Activated CD8-positive, alpha-beta memory T cell treated with anti-CD3 and anti-CD28 coated beads, Interleukin-2, amount 10 ng/mL, durations not matched to agents 7 days and 5 days (primary cell): ENCODE measurements at regions not wholly inside any gene's neighbourhood (a gene's known extent, or its start where the extent isn't known, plus 50 kb on each side); places are given as distances from the start of the nearest gene placed in this dataset.

ENCODE experiments used
- ATAC-seq: fragments of 150-1000 bp; cut with Tn5 transposase; one replicate; pipeline ENCODE4 v1.10.0; 2021; ENCODE audit warnings: moderate library complexity
- CTCF ChIA-PET: fragments of 350-600 bp; sonication (Branson Sonifier 250); formaldehyde crosslinking; loops from one replicate; lab custom pipeline; 2021; ENCODE audit warnings: antibody characterized with exemption; lab: Charles Lee
- DNase-seq: peaks from one replicate; pipeline ENCODE4 v3.0.0-alpha.2; 2020
- H3K27ac Mint-ChIP-seq: one replicate; pipeline ENCODE4 v1.8.0; 2021; ENCODE audit warnings: mild to moderate bottlenecking, mixed read lengths
- H3K27me3 Mint-ChIP-seq: one replicate; pipeline ENCODE4 v1.8.0; 2021; ENCODE audit warnings: mixed read lengths
- H3K36me3 Mint-ChIP-seq: one replicate; pipeline ENCODE4 v1.8.0; 2021; ENCODE audit warnings: mild to moderate bottlenecking, mixed read lengths
- H3K4me1 Mint-ChIP-seq: one replicate; pipeline ENCODE4 v1.8.0; 2021; ENCODE audit warnings: mixed read lengths
- H3K4me3 Mint-ChIP-seq: one replicate; pipeline ENCODE4 v1.8.0; 2021; ENCODE audit warnings: mild to moderate bottlenecking, moderate library complexity, mixed read lengths
- H3K9me3 Mint-ChIP-seq: one replicate; pipeline ENCODE4 v1.8.0; 2022; ENCODE audit warnings: low read depth, mixed read lengths

DNA sequence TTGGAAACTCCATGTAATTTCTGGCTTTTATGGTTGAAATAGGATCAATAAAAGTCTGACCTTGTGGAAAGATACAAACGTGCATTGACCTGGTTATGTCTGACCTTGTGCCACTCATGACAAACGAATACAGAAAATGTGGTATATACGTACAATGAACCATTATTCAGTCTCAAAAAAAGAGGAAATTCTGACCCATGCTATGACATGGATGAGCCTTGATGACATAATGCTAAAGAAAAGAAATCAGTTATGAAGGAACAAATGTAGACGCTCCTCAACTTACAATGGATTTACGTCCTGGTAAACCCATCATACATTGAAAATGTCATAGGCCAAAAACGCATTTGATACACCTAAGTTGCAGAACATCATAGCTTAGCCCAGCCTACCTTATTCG lies 309.7 kb upstream of the SULF2 start:
- peaks cover 2% of the 10 kb centered on the region for H3K27me3 Mint-ChIP-seq
- CTCF ChIA-PET, result no interaction called here
- no peak for ATAC-seq
- no peaks in the 10 kb centered on the region for H3K4me1 Mint-ChIP-seq
- no peak overlapping the region for H3K27ac Mint-ChIP-seq
- no peaks in the 10 kb centered on the region for H3K36me3 Mint-ChIP-seq
- H3K9me3 Mint-ChIP-seq, result no peaks in the 10 kb centered on the region
- no peak overlapping the region for H3K4me3 Mint-ChIP-seq
- DNase-seq, result no peak

GRCh38 chr20:48094196-48094749 lies 309.0 kb upstream of the SULF2 start:
- CTCF ChIA-PET, result no interaction called here
- Mint-ChIP-seq H3K4me3 (no peak overlapping the region), H3K27me3 (peaks cover 6% of the 10 kb centered on the region), H3K9me3 (no peaks in the 10 kb centered on the region), H3K27ac (no peak overlapping the region), H3K36me3 (no peaks in the 10 kb centered on the region), H3K4me1 (no peaks in the 10 kb centered on the region)
- ATAC-seq (no peak), DNase-seq (no peak)

DNA sequence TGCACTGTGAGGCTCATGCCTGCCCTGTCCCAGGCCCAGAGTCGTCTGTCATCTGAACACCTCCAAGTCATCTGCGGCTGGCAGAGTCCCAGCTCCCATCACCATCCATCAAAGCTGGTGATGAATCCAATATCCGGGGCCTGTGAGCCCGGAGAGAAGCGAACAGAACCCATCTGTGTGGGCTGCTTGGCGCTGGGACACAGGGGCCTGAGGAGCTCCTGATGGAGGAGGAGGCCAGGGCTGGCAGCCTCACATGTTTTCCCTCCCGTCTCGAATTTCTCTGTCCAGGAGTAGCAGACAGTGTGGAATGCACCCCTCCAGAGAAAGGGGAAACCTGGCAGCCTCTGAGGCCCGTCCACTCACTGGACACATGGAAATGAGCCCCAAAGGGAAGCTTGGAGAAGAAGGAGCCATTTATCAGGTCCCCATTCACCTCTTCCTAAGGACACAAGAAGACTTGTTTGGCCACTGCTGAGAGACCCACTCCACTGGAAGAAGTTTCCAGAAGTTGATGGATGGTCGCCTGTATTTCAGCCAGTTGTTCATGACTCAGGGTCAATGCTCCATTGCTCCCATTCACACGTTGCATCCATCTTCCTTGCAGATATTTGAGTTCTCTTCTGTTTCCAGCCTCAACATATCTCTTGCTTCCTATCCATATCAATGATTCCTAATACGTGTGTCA lies 307.5 kb upstream of the SULF2 start:
- Mint-ChIP-seq H3K27ac (no peak overlapping the region), H3K9me3 (no peaks in the 10 kb centered on the region), H3K4me3 (no peak overlapping the region), H3K36me3 (no peaks in the 10 kb centered on the region), H3K27me3 (peaks cover 6% of the 10 kb centered on the region), H3K4me1 (no peaks in the 10 kb centered on the region)
- DNase-seq (no peak), ATAC-seq (no peak)
- CTCF ChIA-PET, result no interaction called here

DNA sequence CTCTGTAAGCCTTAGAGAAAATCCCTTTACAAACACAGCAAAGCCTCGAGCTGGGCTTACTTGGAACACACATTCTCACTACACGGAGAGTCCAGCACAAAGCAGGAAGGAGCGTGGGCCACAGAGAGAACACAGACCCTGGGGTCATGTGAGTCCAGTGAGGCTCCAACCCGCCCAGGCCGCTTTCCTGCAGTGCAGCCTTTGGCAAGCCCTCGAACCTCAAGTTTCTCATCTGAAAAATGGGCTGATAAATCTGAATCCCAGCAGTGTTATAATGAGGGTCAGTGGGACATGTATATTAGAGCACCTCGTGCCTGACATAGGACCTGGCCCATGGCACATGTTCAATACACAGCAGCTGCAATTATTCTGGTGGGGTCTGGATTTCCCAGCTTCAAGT lies 305.5 kb upstream of the SULF2 start:
- Mint-ChIP-seq H3K4me3 (no peak overlapping the region), H3K4me1 (no peaks in the 10 kb centered on the region), H3K27me3 (peaks cover 6% of the 10 kb centered on the region), H3K9me3 (no peaks in the 10 kb centered on the region), H3K27ac (no peak overlapping the region), H3K36me3 (no peaks in the 10 kb centered on the region)
- ATAC-seq (no peak), DNase-seq (no peak)
- CTCF ChIA-PET, result interaction anchor here (1.2 kb wide), 1 partner anchor 530 kb away, joined by 3 read pairs; no protein-coding TSS in a partner anchor

DNA sequence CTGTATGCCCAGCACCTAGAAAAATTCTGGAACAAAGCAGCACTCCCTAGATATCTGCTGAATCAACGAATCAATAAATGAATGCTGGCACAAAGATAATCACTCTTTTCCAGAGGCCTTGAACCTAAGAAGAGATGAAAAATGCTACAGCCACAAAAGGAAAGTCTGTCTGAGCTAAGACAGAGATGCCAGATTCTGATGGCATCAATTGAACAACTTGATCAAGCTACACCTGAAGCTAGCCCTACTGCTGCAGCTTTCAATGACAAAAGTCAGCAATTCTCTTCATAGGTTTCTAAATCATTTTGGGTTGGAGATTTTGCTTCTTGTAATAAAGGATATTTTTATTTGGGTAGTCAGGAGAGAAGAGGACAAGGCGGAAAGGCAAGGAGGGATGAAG lies 305.0 kb upstream of the SULF2 start:
- Mint-ChIP-seq H3K36me3 (no peaks in the 10 kb centered on the region), H3K4me3 (no peak overlapping the region), H3K9me3 (no peaks in the 10 kb centered on the region), H3K4me1 (no peaks in the 10 kb centered on the region), H3K27me3 (peaks cover 6% of the 10 kb centered on the region), H3K27ac (no peak overlapping the region)
- DNase-seq (no peak), ATAC-seq (no peak)
- CTCF ChIA-PET, result interaction anchor here (1.2 kb wide), 1 partner anchor 530 kb away, joined by 3 read pairs; no protein-coding TSS in a partner anchor

DNA sequence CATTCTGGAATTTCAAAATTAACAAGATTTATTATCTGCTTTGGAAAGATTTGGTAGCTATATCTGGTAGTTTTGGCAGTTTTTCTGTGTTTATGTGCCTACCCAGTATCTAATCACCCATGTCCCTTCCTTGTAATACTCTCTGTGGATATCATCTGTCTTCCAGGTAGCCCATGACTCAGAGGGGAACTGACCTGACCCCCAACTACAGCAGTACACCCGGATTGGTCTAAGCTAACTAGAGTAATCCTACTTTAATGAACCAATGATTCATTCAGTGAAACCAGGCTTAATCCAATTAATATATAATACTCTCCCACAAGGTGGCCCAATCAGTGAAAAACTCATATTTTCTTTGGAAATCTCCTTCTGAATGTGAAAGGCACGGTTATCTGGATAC lies 295.3 kb upstream of the SULF2 start:
- CTCF ChIA-PET, result no interaction called here
- DNase-seq, result no peak
- H3K4me3 Mint-ChIP-seq, result no peak overlapping the region
- peaks cover 4% of the 10 kb centered on the region for H3K9me3 Mint-ChIP-seq
- ATAC-seq, result no peak
- peaks cover 3% of the 10 kb centered on the region for H3K27me3 Mint-ChIP-seq
- no peaks in the 10 kb centered on the region for H3K4me1 Mint-ChIP-seq
- no peak overlapping the region for H3K27ac Mint-ChIP-seq
- no peaks in the 10 kb centered on the region for H3K36me3 Mint-ChIP-seq

- H3K4me1 Mint-ChIP-seq, result no peaks in the 10 kb centered on the region
- H3K4me3 Mint-ChIP-seq, result no peak overlapping the region
- CTCF ChIA-PET, result no interaction called here
- peaks cover 3% of the 10 kb centered on the region for H3K27me3 Mint-ChIP-seq
- no peak overlapping the region for H3K27ac Mint-ChIP-seq
- peaks cover 4% of the 10 kb centered on the region for H3K9me3 Mint-ChIP-seq
- DNase-seq, result no peak
- no peak for ATAC-seq
- no peaks in the 10 kb centered on the region for H3K36me3 Mint-ChIP-seq
Observed at GRCh38 chr20:48079028-48079427, 293.7 kb upstream of the SULF2 start.

DNA sequence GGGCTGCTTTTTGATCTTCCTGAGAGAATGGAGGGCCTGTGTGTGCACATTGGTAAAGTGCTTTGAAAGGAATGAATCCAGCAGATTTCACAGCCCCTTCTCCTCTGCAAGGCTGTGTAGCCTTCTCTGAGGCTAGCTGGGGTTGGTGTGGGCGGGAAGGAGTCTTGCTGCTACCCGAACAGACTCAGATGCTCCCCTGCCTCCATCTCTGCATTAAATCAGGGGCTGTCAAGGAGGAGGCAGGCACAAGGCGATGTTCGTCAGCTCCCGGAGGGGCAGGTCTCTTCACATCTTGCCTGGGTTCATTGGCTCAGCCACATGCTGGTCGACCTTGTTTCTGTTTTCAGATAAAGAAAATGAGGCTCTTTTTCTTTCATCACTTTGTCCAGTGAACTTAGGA lies 291.5 kb upstream of the SULF2 start:
- H3K27ac Mint-ChIP-seq, result no peak overlapping the region
- no peak overlapping the region for H3K4me3 Mint-ChIP-seq
- no peaks in the 10 kb centered on the region for H3K4me1 Mint-ChIP-seq
- H3K27me3 Mint-ChIP-seq, result peaks cover 3% of the 10 kb centered on the region
- CTCF ChIA-PET, result no interaction called here
- no peaks in the 10 kb centered on the region for H3K36me3 Mint-ChIP-seq
- no peaks in the 10 kb centered on the region for H3K9me3 Mint-ChIP-seq
- DNase-seq (no peak), ATAC-seq (no peak)

GRCh38 chr20:48076247-48076646 lies 291.0 kb upstream of the SULF2 start:
- H3K9me3 Mint-ChIP-seq, result no peaks in the 10 kb centered on the region
- no peak overlapping the region for H3K4me3 Mint-ChIP-seq
- DNase-seq (no peak), ATAC-seq (no peak)
- no peaks in the 10 kb centered on the region for H3K4me1 Mint-ChIP-seq
- CTCF ChIA-PET, result no interaction called here
- no peaks in the 10 kb centered on the region for H3K36me3 Mint-ChIP-seq
- H3K27ac Mint-ChIP-seq, result no peak overlapping the region
- peaks cover 3% of the 10 kb centered on the region for H3K27me3 Mint-ChIP-seq

- ATAC-seq (no peak), DNase-seq (no peak)
- Mint-ChIP-seq H3K4me3 (no peak overlapping the region), H3K4me1 (no peaks in the 10 kb centered on the region), H3K27ac (no peak overlapping the region), H3K9me3 (no peaks in the 10 kb centered on the region), H3K36me3 (no peaks in the 10 kb centered on the region), H3K27me3 (peaks cover 5% of the 10 kb centered on the region)
- CTCF ChIA-PET, result no interaction called here
Observed at GRCh38 chr20:48075591-48076174, 290.4 kb upstream of the SULF2 start.

- Mint-ChIP-seq H3K9me3 (no peaks in the 10 kb centered on the region), H3K4me3 (no peak overlapping the region), H3K4me1 (no peaks in the 10 kb centered on the region), H3K27me3 (peaks cover 13% of the 10 kb centered on the region), H3K27ac (no peak overlapping the region), H3K36me3 (no peaks in the 10 kb centered on the region)
- DNase-seq (no peak), ATAC-seq (no peak)
- CTCF ChIA-PET, result no interaction called here
Observed at GRCh38 chr20:48070991-48071652, 285.8 kb upstream of the SULF2 start.

DNA sequence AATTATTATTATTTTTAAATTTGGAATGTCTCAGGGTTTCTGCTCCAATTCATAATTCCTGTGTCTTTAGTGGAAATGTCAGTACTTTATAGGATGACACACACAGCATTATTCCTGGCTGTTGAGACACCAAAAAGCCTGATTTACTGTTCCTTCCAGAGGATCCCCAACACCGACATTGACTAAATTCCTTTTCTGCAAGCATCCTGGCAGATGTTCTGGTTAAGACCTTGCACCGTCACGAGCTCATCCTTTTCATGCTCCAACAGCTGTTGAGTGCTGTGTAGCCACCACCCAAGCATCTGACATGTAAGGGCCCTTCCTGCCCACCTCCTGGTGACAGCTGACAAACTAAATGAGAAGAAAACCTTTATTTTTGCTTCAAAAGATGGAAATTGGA lies 284.3 kb upstream of the SULF2 start:
- Mint-ChIP-seq H3K27me3 (peaks cover 13% of the 10 kb centered on the region), H3K9me3 (no peaks in the 10 kb centered on the region), H3K27ac (no peak overlapping the region), H3K4me1 (no peaks in the 10 kb centered on the region), H3K4me3 (no peak overlapping the region), H3K36me3 (no peaks in the 10 kb centered on the region)
- CTCF ChIA-PET, result no interaction called here
- ATAC-seq (no peak), DNase-seq (no peak)

- ATAC-seq, result no peak
- H3K4me3 Mint-ChIP-seq, result no peak overlapping the region
- no peak for DNase-seq
- no peaks in the 10 kb centered on the region for H3K9me3 Mint-ChIP-seq
- CTCF ChIA-PET, result no interaction called here
- H3K27me3 Mint-ChIP-seq, result peaks cover 10% of the 10 kb centered on the region
- H3K36me3 Mint-ChIP-seq, result no peaks in the 10 kb centered on the region
- H3K4me1 Mint-ChIP-seq, result no peaks in the 10 kb centered on the region
- no peak overlapping the region for H3K27ac Mint-ChIP-seq
Observed at GRCh38 chr20:48066851-48067250, 281.6 kb upstream of the SULF2 start.

- no peak overlapping the region for H3K4me3 Mint-ChIP-seq
- H3K4me1 Mint-ChIP-seq, result no peaks in the 10 kb centered on the region
- DNase-seq, result no peak
- H3K27ac Mint-ChIP-seq, result no peak overlapping the region
- CTCF ChIA-PET, result no interaction called here
- H3K9me3 Mint-ChIP-seq, result no peaks in the 10 kb centered on the region
- peaks cover 10% of the 10 kb centered on the region for H3K27me3 Mint-ChIP-seq
- no peak for ATAC-seq
- H3K36me3 Mint-ChIP-seq, result no peaks in the 10 kb centered on the region
Observed at GRCh38 chr20:48066246-48066645, 281.0 kb upstream of the SULF2 start.
